AG09319 (cell line): ENCODE measurements at regions not wholly inside any gene's neighbourhood (a gene's known extent, or its start where the extent isn't known, plus 50 kb on each side); places are given as distances from the start of the nearest gene placed in this dataset.

Source experiments
- DNase-seq: peaks from one replicate; pipeline ENCODE4 v3.0.0-alpha.2; 2010; ENCODE audit warnings: low read depth; ENCODE audit errors: extremely low read depth
- CTCF ChIP-seq: IDR thresholded peaks from 2 replicates; pipeline ENCODE4 v1.5.1; 2011; ENCODE audit warnings: low read depth, mild to moderate bottlenecking, inconsistent platforms, low read length, moderate library complexity

GRCh38 chr17:53141280-53141679 lies 681.4 kb upstream of the KIF2B start:
- no peak for TF ChIP-seq CTCF
- DNase-seq, result no peak

GRCh38 chr17:53137869-53138268 lies 684.9 kb upstream of the KIF2B start:
- DNase-seq, result no peak
- TF ChIP-seq CTCF, result no peak

- no peak for DNase-seq
- TF ChIP-seq CTCF, result no peak
Measured at GRCh38 chr17:53135969-53136368, 686.8 kb upstream of the KIF2B start.

GRCh38 chr17:53134548-53134947 lies 688.2 kb upstream of the KIF2B start:
- DNase-seq, result no peak
- TF ChIP-seq CTCF, result no peak

- no peak for DNase-seq
- no peak for TF ChIP-seq CTCF
Measured at GRCh38 chr17:53133876-53134275, 688.9 kb upstream of the KIF2B start.

GRCh38 chr17:53129863-53130262 lies 692.9 kb upstream of the KIF2B start:
- no peak for TF ChIP-seq CTCF
- no peak for DNase-seq

GRCh38 chr17:53127331-53127730 lies 695.4 kb upstream of the KIF2B start:
- no peak for TF ChIP-seq CTCF
- no peak for DNase-seq
